SKM-1 (cell line): ENCODE measurements at regions not wholly inside any gene's neighbourhood (a gene's known extent, or its start where the extent isn't known, plus 50 kb on each side); places are given as distances from the start of the nearest gene placed in this dataset.

Experiments
- DNase-seq: peaks from one replicate; lab custom pipeline; 2025; ENCODE audit not compliant: unreplicated experiment; lab: John Stamatoyannopoulos, UW

GRCh38 chr15:98263787-98264186 lies 303.3 kb downstream of the ARRDC4 start:
- no peak for DNase-seq

GRCh38 chr15:98266295-98266694 lies 305.8 kb downstream of the ARRDC4 start:
- no peak for DNase-seq

GRCh38 chr15:98268163-98268562 lies 307.7 kb downstream of the ARRDC4 start:
- no peak for DNase-seq

GRCh38 chr15:98272625-98273024 lies 312.1 kb downstream of the ARRDC4 start:
- no peak for DNase-seq

GRCh38 chr15:98276018-98276417 lies 315.5 kb downstream of the ARRDC4 start:
- DNase-seq, result no peak

GRCh38 chr15:98277602-98278001 lies 317.1 kb downstream of the ARRDC4 start:
- DNase-seq, result no peak

GRCh38 chr15:98280284-98280975 lies 319.9 kb downstream of the ARRDC4 start:
- DNase-seq, result no peak

- no peak for DNase-seq
These were observed 320.6 kb downstream of the ARRDC4 start for GRCh38 chr15:98281130-98281529.

GRCh38 chr15:98282656-98283332 lies 322.3 kb downstream of the ARRDC4 start:
- DNase-seq, result no peak

GRCh38 chr15:98286200-98286599 lies 325.7 kb downstream of the ARRDC4 start:
- DNase-seq, result no peak

GRCh38 chr15:98286831-98287230 lies 326.3 kb downstream of the ARRDC4 start:
- DNase-seq, result no peak

GRCh38 chr15:98288091-98288590 lies 327.6 kb downstream of the ARRDC4 start:
- no peak for DNase-seq

- no peak for DNase-seq
These were observed 329.2 kb downstream of the ARRDC4 start for GRCh38 chr15:98289747-98290146.

GRCh38 chr15:98292442-98293240 lies 332.1 kb downstream of the ARRDC4 start:
- peak; percentile 40 for DNase-seq

- DNase-seq, result no peak
These were observed 333.6 kb downstream of the ARRDC4 start for GRCh38 chr15:98294126-98294525.

- DNase-seq, result peak; percentile 24
These were observed 334.7 kb downstream of the ARRDC4 start for GRCh38 chr15:98295101-98295759.

- DNase-seq, result no peak
These were observed 336.1 kb downstream of the ARRDC4 start for GRCh38 chr15:98296653-98297052.

- DNase-seq, result no peak
These were observed 343.9 kb downstream of the ARRDC4 start for GRCh38 chr15:98304371-98304770.

GRCh38 chr15:98308117-98308516 lies 340.2 kb upstream of the IGF1R start:
- no peak for DNase-seq

GRCh38 chr15:98311566-98312188 lies 336.7 kb upstream of the IGF1R start:
- DNase-seq, result peak; percentile 37

GRCh38 chr15:98312913-98313312 lies 335.4 kb upstream of the IGF1R start:
- DNase-seq, result no peak
